H1 (cell line): ENCODE measurements at regions not wholly inside any gene's neighbourhood (a gene's known extent, or its start where the extent isn't known, plus 50 kb on each side); places are given as distances from the start of the nearest gene placed in this dataset.

Experiments used
- CTCF ChIA-PET: fragments of 300-600 bp; sonication (Branson Sonifier 250); formaldehyde crosslinking; loops from one replicate; lab custom pipeline; 2021; ENCODE audit not compliant: partially characterized antibody; lab: Charles Lee
- POLR2A ChIA-PET: fragments of 300-600 bp; sonication (Branson Sonifier 250); formaldehyde crosslinking; loops from one replicate; lab custom pipeline; 2021; ENCODE audit warnings: inconsistent platforms; ENCODE audit not compliant: partially characterized antibody; lab: Charles Lee
- DNase-seq, 2 experiments: peaks; one replicate each; pipeline versions ENCODE4 v3.0.0 to v3.0.0-alpha.2; 2010 to 2022; ENCODE audit warnings: low spot score in 2 of 2, low read depth in 1 of 2, mixed read lengths in 1 of 2
- FAIRE-seq: peaks from 2 replicates; lab custom pipeline; 2011; peaks lifted over from hg19 to GRCh38; lab: Jason Lieb, UNC
- H2AFZ ChIP-seq: 2 replicates; pipeline ENCODE4 v1.8.1; 2012; ENCODE audit warnings: low read length, inconsistent platforms
- H2AK5ac ChIP-seq: 2 replicates; pipeline ENCODE4 v1.6.1; 2013; ENCODE audit warnings: low read depth, low read length
- H2BK120ac ChIP-seq: replicated peaks from 2 replicates; pipeline ENCODE3; 2013; ENCODE audit warnings: low read depth, low read length, inconsistent platforms
- H2BK12ac ChIP-seq: 2 replicates; pipeline ENCODE4 v1.6.1; 2013; ENCODE audit warnings: low read depth, low read length
- H2BK15ac ChIP-seq: 2 replicates; pipeline ENCODE4 v1.6.1; 2013; ENCODE audit warnings: low read length
- H2BK20ac ChIP-seq: 2 replicates; pipeline ENCODE4 v1.6.1; 2013; ENCODE audit warnings: low read length
- H2BK5ac ChIP-seq: 2 replicates; pipeline ENCODE4 v1.6.1; 2013; ENCODE audit warnings: low read depth, low read length
- H3K14ac ChIP-seq: 2 replicates; pipeline ENCODE4 v1.6.1; 2013; ENCODE audit warnings: inconsistent platforms; ENCODE audit not compliant: insufficient read length
- H3K18ac ChIP-seq: 2 replicates; pipeline ENCODE4 v1.6.1; 2013; ENCODE audit warnings: low read length; ENCODE audit errors: extremely low read depth
- H3K23ac ChIP-seq: 2 replicates; pipeline ENCODE4 v1.6.1; 2013; ENCODE audit warnings: inconsistent platforms; ENCODE audit not compliant: insufficient read length
- H3K23me2 ChIP-seq: 2 replicates; pipeline ENCODE4 v1.6.1; 2013; ENCODE audit warnings: low read depth, low read length
- H3K27ac ChIP-seq: 2 replicates; pipeline ENCODE4 v1.6.1; 2011; ENCODE audit warnings: low read depth, low read length, inconsistent platforms
- H3K27me3 ChIP-seq, 4 experiments: replicated peaks in 1 of 4; 1 replicate in 1 of 4; 2 replicates in 3 of 4; pipeline versions ENCODE4 v1.6.1 to v1.8.1; 2011 to 2013; ENCODE audit warnings: low read length in 3 of 4, mild to moderate bottlenecking in 3 of 4, inconsistent platforms in 2 of 4, mixed read lengths in 2 of 4, moderate library complexity in 1 of 4; ENCODE audit not compliant: control insufficient read depth in 3 of 4, insufficient read depth in 3 of 4; ENCODE audit errors: extremely low read depth in 1 of 4
- H3K36me3 ChIP-seq, 4 experiments: 2 replicates each; pipeline versions ENCODE4 v1.6.1 to v1.8.1; 2011 to 2013; ENCODE audit warnings: mild to moderate bottlenecking in 4 of 4, low read length in 3 of 4, moderate library complexity in 2 of 4, control low read depth in 1 of 4, inconsistent platforms in 1 of 4; ENCODE audit not compliant: insufficient read depth in 4 of 4, control insufficient read depth in 2 of 4
- H3K4ac ChIP-seq: replicated peaks from 2 replicates; pipeline ENCODE3; 2013; ENCODE audit warnings: low read length, low read depth, mixed read lengths, inconsistent platforms; ENCODE audit not compliant: insufficient read length
- H3K4me1 ChIP-seq, 4 experiments: replicated peaks in 1 of 4; 1 replicate in 1 of 4; 2 replicates in 3 of 4; pipeline versions ENCODE4 v1.6.1 to v1.8.1; 2011 to 2013; ENCODE audit warnings: low read length in 3 of 4, inconsistent platforms in 2 of 4, mixed read lengths in 1 of 4; ENCODE audit not compliant: insufficient read depth in 4 of 4, control insufficient read depth in 3 of 4
- H3K4me2 ChIP-seq, 2 experiments: 2 replicates each; pipeline versions ENCODE4 v1.6.1 to v1.8.1; 2011 to 2013; ENCODE audit warnings: low read depth in 2 of 2, low read length in 2 of 2, control low read depth in 1 of 2, inconsistent platforms in 1 of 2, mild to moderate bottlenecking in 1 of 2; ENCODE audit not compliant: insufficient read depth in 1 of 2
- H3K4me3 ChIP-seq, 4 experiments: fragments of 200-600, 300-600 bp in 1 of 4; sonication (generic), shearing (Covaris generic), sonication (Bioruptor Twin) in 1 of 4; 2 replicates each; pipeline versions ENCODE4 v1.5.1 to v1.8.1; 2011 to 2016; ENCODE audit warnings: low read length in 4 of 4, low read depth in 3 of 4, control low read depth in 2 of 4, inconsistent platforms in 2 of 4, mild to moderate bottlenecking in 2 of 4, mixed read lengths in 1 of 4, moderate library complexity in 1 of 4; ENCODE audit not compliant: insufficient read depth in 2 of 4; ENCODE audit errors: extremely low read depth in 1 of 4
- H3K56ac ChIP-seq: replicated peaks from 2 replicates; pipeline ENCODE3; 2013; ENCODE audit warnings: low read depth, mild to moderate bottlenecking, mixed read lengths, low read length, inconsistent platforms; ENCODE audit not compliant: insufficient read length
- H3K79me1 ChIP-seq: 2 replicates; pipeline ENCODE4 v1.6.1; 2013; ENCODE audit warnings: low read depth, low read length, control low read depth
- H3K79me2 ChIP-seq, 2 experiments: 2 replicates each; pipeline versions ENCODE4 v1.6.1 to v1.8.1; 2012 to 2013; ENCODE audit warnings: low read length in 2 of 2, mild to moderate bottlenecking in 2 of 2, inconsistent platforms in 1 of 2; ENCODE audit not compliant: insufficient read depth in 2 of 2, control insufficient read depth in 1 of 2
- H3K9ac ChIP-seq, 4 experiments: replicated peaks in 1 of 4; 1 replicate in 1 of 4; 2 replicates in 3 of 4; pipeline versions ENCODE4 v1.6.1 to v1.8.1; 2011 to 2013; ENCODE audit warnings: low read depth in 3 of 4, low read length in 3 of 4, control low read depth in 2 of 4, mild to moderate bottlenecking in 2 of 4, moderate library complexity in 2 of 4, inconsistent platforms in 1 of 4; ENCODE audit errors: extremely low read depth in 1 of 4
- H3K9me3 ChIP-seq, 2 experiments: 2 replicates each; pipeline versions ENCODE4 v1.6.1 to v1.8.1; 2012 to 2013; ENCODE audit warnings: mild to moderate bottlenecking in 2 of 2, moderate library complexity in 2 of 2, control low read depth in 1 of 2, inconsistent platforms in 1 of 2, low read depth in 1 of 2, low read length in 1 of 2, mixed read lengths in 1 of 2; ENCODE audit not compliant: insufficient read depth in 2 of 2
- H4K20me1 ChIP-seq, 2 experiments: replicated peaks in 1 of 2; 2 replicates each; pipeline versions ENCODE3 to v1.8.1; 2011 to 2013; ENCODE audit warnings: inconsistent platforms in 2 of 2, low read length in 2 of 2, mild to moderate bottlenecking in 1 of 2; ENCODE audit not compliant: insufficient read depth in 2 of 2, control insufficient read depth in 1 of 2
- H4K5ac ChIP-seq: 2 replicates; pipeline ENCODE4 v1.6.1; 2013; ENCODE audit warnings: low read length, low read depth, mixed read lengths, inconsistent platforms; ENCODE audit not compliant: insufficient read length
- H4K8ac ChIP-seq: 2 replicates; pipeline ENCODE4 v1.8.0; 2013; ENCODE audit warnings: mild to moderate bottlenecking, moderate library complexity, low read length, inconsistent platforms; ENCODE audit not compliant: insufficient read depth; ENCODE audit errors: extremely low read depth
- H4K91ac ChIP-seq: replicated peaks from 2 replicates; pipeline ENCODE3; 2013; ENCODE audit warnings: low read length, mixed read lengths, inconsistent platforms; ENCODE audit not compliant: insufficient read length
- ASH2L ChIP-seq: fragments of 200-600, 300-600 bp; sonication (generic); IDR thresholded peaks from one replicate; pipeline ENCODE4 v1.7.1; 2017; ENCODE audit warnings: low read length
- BCL11A ChIP-seq, 2 experiments: IDR thresholded peaks; one replicate each; pipeline ENCODE4 v1.6.1; 2011; ENCODE audit warnings: low read depth in 2 of 2, low read length in 2 of 2, mild to moderate bottlenecking in 2 of 2
- HDAC2 ChIP-seq, 2 experiments: fragments of 300-600 bp in 1 of 2; sonication (generic) in 1 of 2; IDR thresholded peaks; 2 replicates each; pipeline ENCODE4 v1.6.1; 2011 to 2012; ENCODE audit warnings: low read depth in 2 of 2, low read length in 2 of 2, mild to moderate bottlenecking in 2 of 2, moderate library complexity in 2 of 2, borderline replicate concordance in 1 of 2, inconsistent platforms in 1 of 2
- MAFK ChIP-seq: IDR thresholded peaks from 2 replicates; pipeline ENCODE4 v1.6.1; 2012; ENCODE audit warnings: low read depth, mild to moderate bottlenecking, improper control_type of control experiment, low read length
- POLR2A ChIP-seq, 2 experiments: IDR thresholded peaks; 1 replicate in 1 of 2; 2 replicates in 1 of 2; pipeline ENCODE4 v1.6.1; 2011; ENCODE audit warnings: low read depth in 2 of 2, low read length in 2 of 2, mild to moderate bottlenecking in 2 of 2; ENCODE audit errors: control extremely low read depth in 1 of 2
- SIX5 ChIP-seq: IDR thresholded peaks from 2 replicates; pipeline ENCODE4 v1.6.1; 2011; ENCODE audit warnings: mild to moderate bottlenecking, low read depth, low read length
- SRF ChIP-seq: IDR thresholded peaks from 2 replicates; pipeline ENCODE4 v1.6.1; 2011; ENCODE audit warnings: mild to moderate bottlenecking, low read depth, low read length, moderate library complexity
- WGBS, 2 experiments: shearing (Covaris generic) in 1 of 2; methylation state at CpG; one replicate each; pipeline versions ENCODE4 v1.1.6 to v1.1.7; 2013 to 2015; ENCODE audit warnings: low lambda C conversion rate in 2 of 2, mixed read lengths in 2 of 2, inconsistent platforms in 1 of 2, low coverage in 1 of 2, missing lambda C conversion rate in 1 of 2; ENCODE audit not compliant: insufficient replicate concordance in 2 of 2, insufficient coverage in 1 of 2, insufficient read length in 1 of 2; ENCODE audit errors: extremely low coverage in 1 of 2, missing lambda C conversion rate in 1 of 2; 5-methylcytosine and 5-hydroxymethylcytosine counted together

- H2BK120ac ChIP-seq, result no peak overlapping the region
- ChIA-PET CTCF (interaction anchor here (1.0 kb wide), 1 partner anchor 121 kb away, joined by 4 read pairs; no protein-coding TSS in a partner anchor), POLR2A (no interaction called here)
- H3K4me1 ChIP-seq, result no peaks in the 10 kb centered on the region
- H2BK5ac ChIP-seq, result no peak overlapping the region
- H3K9ac ChIP-seq, result no peak overlapping the region
- H4K5ac ChIP-seq, result no peak overlapping the region
- no peak overlapping the region for H3K14ac ChIP-seq
- 81% methylated on average over 2 of the region's 2 CpGs; no CpG with 5 or more reads in 1 of the 2 experiments for WGBS, 2 experiments
- no peak for FAIRE-seq
- H4K8ac ChIP-seq, result no peak overlapping the region
- no peaks in the 10 kb centered on the region for H3K23me2 ChIP-seq
- H3K18ac ChIP-seq, result no peak overlapping the region
- H3K4me2 ChIP-seq, result no peak overlapping the region
- no peak overlapping the region for H4K91ac ChIP-seq
- no peak overlapping the region for H3K56ac ChIP-seq
- H3K27ac ChIP-seq, result no peak overlapping the region
- H2BK20ac ChIP-seq, result no peak overlapping the region
- no peaks in the 10 kb centered on the region for H3K79me1 ChIP-seq
- no peaks in the 10 kb centered on the region for H3K79me2 ChIP-seq
- H3K4ac ChIP-seq, result no peak overlapping the region
- no peaks in the 10 kb centered on the region for H3K9me3 ChIP-seq
- no peak overlapping the region for H2AK5ac ChIP-seq
- no peak for DNase-seq
- no peak overlapping the region for H2BK12ac ChIP-seq
- H2AFZ ChIP-seq, result no peak overlapping the region
- TF ChIP-seq ASH2L, result no peak
- no peak for TF ChIP-seq MAFK
- no peak for TF ChIP-seq POLR2A (IDR thresholded peaks at IDR 0.05; ENCODE audit: control extremely low read depth in 1 of 2, low read depth in 2 of 2, low read length in 2 of 2)
- no peak for TF ChIP-seq SIX5
- no peak for TF ChIP-seq SRF
- TF ChIP-seq HDAC2 (IDR thresholded peaks at IDR 0.05; ENCODE audit: borderline replicate concordance in 1 of 2, low read depth in 2 of 2, low read length in 2 of 2), result no peak
- TF ChIP-seq BCL11A (IDR thresholded peaks at IDR 0.05; ENCODE audit: low read depth in 2 of 2, low read length in 2 of 2), result no peak
- no peak overlapping the region for H2BK15ac ChIP-seq
- H3K27me3 ChIP-seq, result no peaks in the 10 kb centered on the region
- H3K36me3 ChIP-seq, result no peaks in the 10 kb centered on the region
- H4K20me1 ChIP-seq, result no peaks in the 10 kb centered on the region
- H3K23ac ChIP-seq, result no peak overlapping the region
- H3K4me3 ChIP-seq, result no peak overlapping the region
Observed at GRCh38 chr9:118836891-118837290, 532.3 kb downstream of the BRINP1 start.
